ENCODE measurements at regions not wholly inside any gene's neighbourhood (a gene's known extent, or its start where the extent isn't known, plus 50 kb on each side); places are given as distances from the start of the nearest gene placed in this dataset.

DNA sequence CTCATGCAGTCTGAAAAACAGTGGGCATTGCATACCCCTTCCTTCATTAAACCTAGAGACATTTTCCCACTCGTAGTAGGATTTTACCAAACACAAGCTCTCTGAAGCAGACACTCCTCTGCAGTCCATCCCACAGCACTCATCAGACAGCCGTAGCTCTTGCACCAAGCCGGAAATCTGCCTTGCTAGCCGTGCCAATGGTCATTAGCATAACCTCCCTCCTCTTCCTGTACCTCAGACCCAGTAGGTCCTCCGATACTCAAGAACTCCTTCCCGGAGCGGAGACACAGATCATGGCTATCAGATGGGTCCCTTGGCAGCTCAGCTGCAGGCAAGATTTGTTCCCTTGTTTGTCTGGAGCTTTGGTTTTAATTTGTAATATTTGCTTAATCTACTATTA, 483.1 kb upstream of the PSMD7 start:
- TF ChIP-seq, protein P1, sequence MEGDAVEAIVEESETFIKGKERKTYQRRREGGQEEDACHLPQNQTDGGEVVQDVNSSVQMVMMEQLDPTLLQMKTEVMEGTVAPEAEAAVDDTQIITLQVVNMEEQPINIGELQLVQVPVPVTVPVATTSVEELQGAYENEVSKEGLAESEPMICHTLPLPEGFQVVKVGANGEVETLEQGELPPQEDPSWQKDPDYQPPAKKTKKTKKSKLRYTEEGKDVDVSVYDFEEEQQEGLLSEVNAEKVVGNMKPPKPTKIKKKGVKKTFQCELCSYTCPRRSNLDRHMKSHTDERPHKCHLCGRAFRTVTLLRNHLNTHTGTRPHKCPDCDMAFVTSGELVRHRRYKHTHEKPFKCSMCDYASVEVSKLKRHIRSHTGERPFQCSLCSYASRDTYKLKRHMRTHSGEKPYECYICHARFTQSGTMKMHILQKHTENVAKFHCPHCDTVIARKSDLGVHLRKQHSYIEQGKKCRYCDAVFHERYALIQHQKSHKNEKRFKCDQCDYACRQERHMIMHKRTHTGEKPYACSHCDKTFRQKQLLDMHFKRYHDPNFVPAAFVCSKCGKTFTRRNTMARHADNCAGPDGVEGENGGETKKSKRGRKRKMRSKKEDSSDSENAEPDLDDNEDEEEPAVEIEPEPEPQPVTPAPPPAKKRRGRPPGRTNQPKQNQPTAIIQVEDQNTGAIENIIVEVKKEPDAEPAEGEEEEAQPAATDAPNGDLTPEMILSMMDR (IDR thresholded peaks at IDR 0.05; ENCODE audit: control insufficient read depth, extremely low read depth, insufficient read depth) = no peak
- no peak overlapping the region for H3K4me3 ChIP-seq (ENCODE audit: low read depth, low read length)
- no peak for DNase-seq (ENCODE audit: low read depth)

DNA sequence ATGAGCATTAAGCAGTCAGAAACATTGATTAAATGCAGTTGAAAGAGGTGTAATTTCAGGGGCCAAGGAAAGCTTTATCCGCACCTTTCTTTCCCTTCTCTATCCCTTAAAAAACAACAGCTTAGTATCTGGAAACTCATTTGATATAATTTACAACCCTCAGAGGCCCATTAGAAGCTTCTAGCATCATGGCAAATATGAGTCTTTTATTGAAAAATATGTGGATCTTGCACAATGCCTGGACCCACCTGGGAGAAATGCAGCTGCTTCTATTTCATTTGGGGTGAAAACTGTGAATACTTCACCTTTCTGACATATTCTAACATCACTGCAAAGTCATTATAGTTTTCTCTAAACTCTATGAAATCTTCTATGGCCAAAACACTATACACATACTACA, 492.2 kb upstream of the PSMD7 start:
- TF ChIP-seq, protein P1 (IDR thresholded peaks at IDR 0.05; ENCODE audit: control insufficient read depth, extremely low read depth, insufficient read depth) = no peak
- H3K4me3 ChIP-seq (ENCODE audit: low read depth, low read length) = no peak overlapping the region
- no peak for DNase-seq (ENCODE audit: low read depth)

DNA sequence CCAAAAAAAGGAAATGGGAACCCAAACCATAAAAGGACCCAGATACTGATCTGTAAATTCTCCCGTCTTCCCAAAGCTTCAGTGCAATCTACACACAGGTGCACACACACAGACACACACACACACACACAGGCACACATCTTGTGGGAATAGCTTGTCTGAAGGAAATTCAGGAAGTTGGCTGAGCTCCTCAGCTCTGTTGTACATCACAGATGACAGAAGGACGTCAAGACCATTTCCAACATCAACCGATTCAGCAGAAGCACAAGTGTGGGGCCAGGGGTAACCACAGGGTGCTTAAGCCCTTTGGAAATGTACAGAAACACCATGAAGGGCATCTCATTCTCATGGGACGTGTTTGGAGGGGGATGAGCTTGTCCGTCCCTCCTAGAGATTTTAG, 498.1 kb upstream of the PSMD7 start:
- DNase-seq (ENCODE audit: low read depth) = no peak
- H3K4me3 ChIP-seq (ENCODE audit: low read depth, low read length) = no peak overlapping the region
- TF ChIP-seq, protein P1 (IDR thresholded peaks at IDR 0.05; ENCODE audit: control insufficient read depth, extremely low read depth, insufficient read depth) = no peak

DNA sequence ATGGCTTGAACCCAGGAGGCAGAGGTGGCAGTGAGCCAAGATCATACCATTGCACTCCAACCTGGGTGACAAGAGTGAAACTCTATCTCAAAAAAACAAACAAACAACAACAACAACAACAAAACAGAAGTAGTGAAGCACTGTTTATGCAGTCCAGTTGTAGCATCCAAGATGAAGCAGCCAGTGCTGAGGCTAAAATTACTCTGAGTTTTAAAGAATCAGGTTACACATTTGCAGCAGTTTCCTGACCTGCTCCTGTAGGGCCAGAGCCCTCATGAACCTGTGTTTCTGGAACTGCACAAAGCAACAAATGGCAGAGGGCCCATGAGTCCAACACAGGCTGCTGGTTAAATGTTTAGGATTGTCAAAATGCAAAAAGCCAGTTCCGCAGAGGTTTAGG, 499.5 kb upstream of the PSMD7 start:
- DNase-seq (ENCODE audit: low read depth) = no peak
- H3K4me3 ChIP-seq (ENCODE audit: low read depth, low read length) = no peak overlapping the region
- TF ChIP-seq, protein P1 (IDR thresholded peaks at IDR 0.05; ENCODE audit: control insufficient read depth, extremely low read depth, insufficient read depth) = no peak

DNA sequence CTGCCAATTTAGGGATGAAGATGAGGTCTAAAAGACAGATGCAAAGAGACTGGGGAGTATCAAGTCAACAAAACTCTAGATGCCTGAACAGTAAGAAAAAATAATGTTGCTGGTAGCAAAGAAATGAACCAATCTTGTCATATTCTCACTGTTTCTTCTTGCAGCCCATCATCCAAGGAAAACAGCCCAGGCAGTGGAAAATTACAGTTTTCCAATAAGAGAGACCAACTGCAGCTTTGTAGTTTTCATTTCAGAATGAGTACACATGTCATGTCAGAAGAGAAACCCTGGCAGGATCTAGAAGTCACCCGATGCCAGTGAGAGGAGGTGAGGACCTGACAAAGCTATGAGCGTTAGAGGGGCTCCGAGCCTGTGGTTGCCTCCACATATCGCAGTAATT, 500.4 kb upstream of the PSMD7 start:
- DNase-seq (ENCODE audit: low read depth) = no peak
- TF ChIP-seq, protein P1 (IDR thresholded peaks at IDR 0.05; ENCODE audit: control insufficient read depth, extremely low read depth, insufficient read depth) = no peak
- no peak overlapping the region for H3K4me3 ChIP-seq (ENCODE audit: low read depth, low read length)

DNA sequence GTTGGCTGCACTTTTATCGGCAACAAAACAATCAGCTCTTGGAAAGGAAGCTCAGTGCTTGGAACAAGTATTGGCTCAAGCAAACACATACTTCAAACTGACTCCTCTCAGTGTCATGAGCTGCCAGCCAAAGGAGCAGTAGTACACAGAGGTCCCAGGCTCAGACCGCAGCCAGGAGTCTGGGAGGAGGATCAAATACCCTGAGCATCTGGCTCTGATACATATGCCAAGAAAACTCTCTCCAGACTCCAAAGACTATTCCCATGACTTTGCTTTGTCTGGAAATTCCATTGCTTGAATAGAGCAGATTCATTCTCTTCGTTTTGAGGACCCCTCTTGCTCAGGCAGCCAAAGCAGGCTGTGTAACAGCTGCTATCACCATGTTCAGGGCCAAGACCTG, 501.6 kb upstream of the PSMD7 start:
- TF ChIP-seq, protein P1 (IDR thresholded peaks at IDR 0.05; ENCODE audit: control insufficient read depth, extremely low read depth, insufficient read depth) = no peak
- no peak for DNase-seq (ENCODE audit: low read depth)
- no peak overlapping the region for H3K4me3 ChIP-seq (ENCODE audit: low read depth, low read length)

DNA sequence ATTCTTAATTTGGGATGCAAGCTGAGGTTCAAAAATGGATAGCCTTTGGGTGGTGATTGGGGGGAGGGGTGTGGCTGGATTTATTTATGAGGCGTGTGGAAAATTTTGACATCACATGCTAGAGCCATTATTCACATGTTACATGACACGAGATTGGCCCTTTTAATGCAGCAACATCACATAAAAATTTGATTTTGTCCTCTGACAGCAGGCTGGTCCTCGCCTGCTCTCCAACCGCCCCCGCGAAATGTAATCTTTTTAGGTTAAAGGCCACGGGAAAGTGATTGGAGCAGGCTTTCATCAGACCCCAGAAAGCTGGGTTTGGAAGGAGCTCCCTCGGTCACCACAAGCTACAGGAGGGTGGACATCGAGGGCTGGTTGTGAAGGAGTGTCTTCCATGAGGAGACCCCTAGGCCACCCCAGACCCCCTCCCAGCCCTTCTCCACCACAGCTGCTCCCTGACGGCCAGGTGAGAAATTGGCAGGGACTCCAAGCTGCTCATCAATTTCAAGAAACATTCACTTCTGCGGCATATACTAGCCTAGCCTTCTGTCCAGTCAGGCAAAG, 502.7 kb upstream of the PSMD7 start:
- TF ChIP-seq, protein P1 (IDR thresholded peaks at IDR 0.05; ENCODE audit: control insufficient read depth, extremely low read depth, insufficient read depth) = no peak
- no peak overlapping the region for H3K4me3 ChIP-seq (ENCODE audit: low read depth, low read length)
- DNase-seq (ENCODE audit: low read depth) = no peak
